Activated CD4-positive, alpha-beta T cell treated with anti-CD3 and anti-CD28 coated beads, Interleukin-2, amount 10 ng/mL, durations not matched to agents 7 days and 5 days (primary cell): ENCODE measurements at regions not wholly inside any gene's neighbourhood (a gene's known extent, or its start where the extent isn't known, plus 50 kb on each side); places are given as distances from the start of the nearest gene placed in this dataset.

Experiments
- CTCF ChIA-PET: fragments of 350-600 bp; sonication (Branson Sonifier 250); formaldehyde crosslinking; loops from one replicate; lab custom pipeline; 2021; ENCODE audit warnings: antibody characterized with exemption; lab: Charles Lee
- POLR2A ChIA-PET: fragments of 350-600 bp; sonication (Branson Sonifier 250); formaldehyde crosslinking; loops from one replicate; lab custom pipeline; 2021; ENCODE audit warnings: antibody characterized with exemption; lab: Charles Lee
- DNase-seq: peaks from one replicate; pipeline ENCODE4 v3.0.0-alpha.2; 2020
- H3K27ac Mint-ChIP-seq: one replicate; pipeline ENCODE4 v1.8.0; 2021; ENCODE audit warnings: mild to moderate bottlenecking, moderate library complexity, mixed read lengths
- H3K27me3 Mint-ChIP-seq: one replicate; pipeline ENCODE4 v1.8.0; 2021; ENCODE audit warnings: mixed read lengths
- H3K36me3 Mint-ChIP-seq: one replicate; pipeline ENCODE4 v1.8.0; 2021; ENCODE audit warnings: low read depth, mixed read lengths
- H3K4me1 Mint-ChIP-seq: one replicate; pipeline ENCODE4 v1.8.0; 2021; ENCODE audit warnings: mixed read lengths
- H3K4me3 Mint-ChIP-seq: one replicate; pipeline ENCODE4 v1.8.0; 2021; ENCODE audit warnings: mild to moderate bottlenecking, moderate library complexity, mixed read lengths
- H3K9me3 Mint-ChIP-seq: one replicate; pipeline ENCODE4 v1.8.0; 2021; ENCODE audit warnings: mixed read lengths

- Mint-ChIP-seq H3K9me3 (no peaks in the 10 kb centered on the region), H3K36me3 (no peaks in the 10 kb centered on the region), H3K27ac (no peak overlapping the region), H3K4me3 (no peak overlapping the region), H3K4me1 (no peaks in the 10 kb centered on the region), H3K27me3 (no peaks in the 10 kb centered on the region)
- ChIA-PET CTCF (no interaction called here), POLR2A (no interaction called here)
- DNase-seq = no peak
These were observed 139.2 kb downstream of the HLX start for GRCh38 chr1:221018414-221018813.

- H3K27ac Mint-ChIP-seq = no peak overlapping the region
- H3K36me3 Mint-ChIP-seq = no peaks in the 10 kb centered on the region
- H3K9me3 Mint-ChIP-seq = no peaks in the 10 kb centered on the region
- H3K27me3 Mint-ChIP-seq = no peaks in the 10 kb centered on the region
- no peaks in the 10 kb centered on the region for H3K4me1 Mint-ChIP-seq
- POLR2A ChIA-PET = no interaction called here
- DNase-seq = no peak
- H3K4me3 Mint-ChIP-seq = no peak overlapping the region
- CTCF ChIA-PET = no interaction called here
These were observed 143.1 kb downstream of the HLX start for GRCh38 chr1:221022331-221022730.

GRCh38 chr1:221023482-221023881 is 144.2 kb downstream of the HLX start:
- no peaks in the 10 kb centered on the region for H3K36me3 Mint-ChIP-seq
- no peak for DNase-seq
- no peaks in the 10 kb centered on the region for H3K27me3 Mint-ChIP-seq
- CTCF ChIA-PET = no interaction called here
- POLR2A ChIA-PET = no interaction called here
- H3K4me3 Mint-ChIP-seq = no peak overlapping the region
- H3K27ac Mint-ChIP-seq = no peak overlapping the region
- H3K9me3 Mint-ChIP-seq = no peaks in the 10 kb centered on the region
- no peaks in the 10 kb centered on the region for H3K4me1 Mint-ChIP-seq

GRCh38 chr1:221025501-221025900 is 146.3 kb downstream of the HLX start:
- H3K27ac Mint-ChIP-seq = no peak overlapping the region
- H3K27me3 Mint-ChIP-seq = no peaks in the 10 kb centered on the region
- no peak for DNase-seq
- no peaks in the 10 kb centered on the region for H3K4me1 Mint-ChIP-seq
- H3K4me3 Mint-ChIP-seq = no peak overlapping the region
- ChIA-PET POLR2A (no interaction called here), CTCF (no interaction called here)
- no peaks in the 10 kb centered on the region for H3K9me3 Mint-ChIP-seq
- H3K36me3 Mint-ChIP-seq = no peaks in the 10 kb centered on the region

GRCh38 chr1:221025956-221026355 is 146.7 kb downstream of the HLX start:
- no peak for DNase-seq
- Mint-ChIP-seq H3K4me3 (no peak overlapping the region), H3K4me1 (no peaks in the 10 kb centered on the region), H3K27ac (no peak overlapping the region), H3K9me3 (no peaks in the 10 kb centered on the region), H3K36me3 (no peaks in the 10 kb centered on the region), H3K27me3 (no peaks in the 10 kb centered on the region)
- ChIA-PET POLR2A (no interaction called here), CTCF (no interaction called here)

GRCh38 chr1:221029981-221030649 is 150.9 kb downstream of the HLX start:
- no peaks in the 10 kb centered on the region for H3K4me1 Mint-ChIP-seq

GRCh38 chr1:221030990-221031389 is 151.7 kb downstream of the HLX start:
- no peaks in the 10 kb centered on the region for H3K4me1 Mint-ChIP-seq
- no peak overlapping the region for H3K27ac Mint-ChIP-seq
- no peak overlapping the region for H3K4me3 Mint-ChIP-seq
- POLR2A ChIA-PET = no interaction called here
- H3K27me3 Mint-ChIP-seq = no peaks in the 10 kb centered on the region
- no peak for DNase-seq
- CTCF ChIA-PET = no interaction called here
- no peaks in the 10 kb centered on the region for H3K9me3 Mint-ChIP-seq
- no peaks in the 10 kb centered on the region for H3K36me3 Mint-ChIP-seq

More at GRCh38 chr1:221029981-221030649, 150.9 kb downstream of the HLX start:
- ChIA-PET POLR2A (no interaction called here), CTCF (no interaction called here)
- DNase-seq = no peak
- Mint-ChIP-seq H3K9me3 (no peaks in the 10 kb centered on the region), H3K36me3 (no peaks in the 10 kb centered on the region), H3K27ac (no peak overlapping the region), H3K27me3 (no peaks in the 10 kb centered on the region), H3K4me3 (no peak overlapping the region)

- H3K4me1 Mint-ChIP-seq = no peaks in the 10 kb centered on the region
- CTCF ChIA-PET = no interaction called here
- no peaks in the 10 kb centered on the region for H3K27me3 Mint-ChIP-seq
- no peak overlapping the region for H3K27ac Mint-ChIP-seq
- no peak overlapping the region for H3K4me3 Mint-ChIP-seq
- DNase-seq = no peak
- no peaks in the 10 kb centered on the region for H3K36me3 Mint-ChIP-seq
- POLR2A ChIA-PET = no interaction called here
- H3K9me3 Mint-ChIP-seq = no peaks in the 10 kb centered on the region
These were observed 152.4 kb downstream of the HLX start for GRCh38 chr1:221031458-221032203.

- CTCF ChIA-PET = no interaction called here
These were observed 153.0 kb downstream of the HLX start for GRCh38 chr1:221032204-221032585.

GRCh38 chr1:221032637-221033280 is 153.5 kb downstream of the HLX start:
- no peak for DNase-seq
- H3K36me3 Mint-ChIP-seq = no peaks in the 10 kb centered on the region
- H3K4me3 Mint-ChIP-seq = no peak overlapping the region
- H3K27ac Mint-ChIP-seq = no peak overlapping the region
- H3K9me3 Mint-ChIP-seq = no peaks in the 10 kb centered on the region
- H3K4me1 Mint-ChIP-seq = no peaks in the 10 kb centered on the region
- CTCF ChIA-PET = no interaction called here
- POLR2A ChIA-PET = no interaction called here
- H3K27me3 Mint-ChIP-seq = no peaks in the 10 kb centered on the region

More at GRCh38 chr1:221032204-221032585, 153.0 kb downstream of the HLX start:
- no peak overlapping the region for H3K27ac Mint-ChIP-seq
- POLR2A ChIA-PET = no interaction called here
- no peaks in the 10 kb centered on the region for H3K9me3 Mint-ChIP-seq
- H3K36me3 Mint-ChIP-seq = no peaks in the 10 kb centered on the region
- no peak overlapping the region for H3K4me3 Mint-ChIP-seq
- DNase-seq = no peak
- no peaks in the 10 kb centered on the region for H3K27me3 Mint-ChIP-seq
- H3K4me1 Mint-ChIP-seq = no peaks in the 10 kb centered on the region

- Mint-ChIP-seq H3K27ac (no peak overlapping the region), H3K4me1 (no peaks in the 10 kb centered on the region), H3K27me3 (no peaks in the 10 kb centered on the region), H3K4me3 (no peak overlapping the region), H3K36me3 (no peaks in the 10 kb centered on the region), H3K9me3 (no peaks in the 10 kb centered on the region)
- DNase-seq = no peak
- ChIA-PET CTCF (no interaction called here), POLR2A (no interaction called here)
These were observed 156.5 kb downstream of the HLX start for GRCh38 chr1:221035662-221036153.

- H3K4me1 Mint-ChIP-seq = no peaks in the 10 kb centered on the region
- no peaks in the 10 kb centered on the region for H3K9me3 Mint-ChIP-seq
- DNase-seq = no peak
- H3K27me3 Mint-ChIP-seq = no peaks in the 10 kb centered on the region
- H3K36me3 Mint-ChIP-seq = no peaks in the 10 kb centered on the region
- H3K4me3 Mint-ChIP-seq = no peak overlapping the region
- ChIA-PET POLR2A (no interaction called here), CTCF (no interaction called here)
- H3K27ac Mint-ChIP-seq = no peak overlapping the region
These were observed 160.4 kb downstream of the HLX start for GRCh38 chr1:221039616-221040015.

- no peaks in the 10 kb centered on the region for H3K36me3 Mint-ChIP-seq
- H3K9me3 Mint-ChIP-seq = no peaks in the 10 kb centered on the region
- ChIA-PET CTCF (no interaction called here), POLR2A (no interaction called here)
- no peak overlapping the region for H3K4me3 Mint-ChIP-seq
- no peak overlapping the region for H3K27ac Mint-ChIP-seq
- no peak for DNase-seq
- H3K4me1 Mint-ChIP-seq = no peaks in the 10 kb centered on the region
- H3K27me3 Mint-ChIP-seq = no peaks in the 10 kb centered on the region
These were observed 160.9 kb downstream of the HLX start for GRCh38 chr1:221040101-221040500.
